Amygdala (tissue), 56 donors: ENCODE measurements at regions not wholly inside any gene's neighbourhood (a gene's known extent, or its start where the extent isn't known, plus 50 kb on each side); places are given as distances from the start of the nearest gene placed in this dataset.
A peak's percentile ranks its signal among the peaks of the same experiment; 100 is the strongest.

Source experiments
- DNase-seq, 56 donors: peaks; one replicate each; lab custom pipeline; 2025; lab: John Stamatoyannopoulos, UW

DNA sequence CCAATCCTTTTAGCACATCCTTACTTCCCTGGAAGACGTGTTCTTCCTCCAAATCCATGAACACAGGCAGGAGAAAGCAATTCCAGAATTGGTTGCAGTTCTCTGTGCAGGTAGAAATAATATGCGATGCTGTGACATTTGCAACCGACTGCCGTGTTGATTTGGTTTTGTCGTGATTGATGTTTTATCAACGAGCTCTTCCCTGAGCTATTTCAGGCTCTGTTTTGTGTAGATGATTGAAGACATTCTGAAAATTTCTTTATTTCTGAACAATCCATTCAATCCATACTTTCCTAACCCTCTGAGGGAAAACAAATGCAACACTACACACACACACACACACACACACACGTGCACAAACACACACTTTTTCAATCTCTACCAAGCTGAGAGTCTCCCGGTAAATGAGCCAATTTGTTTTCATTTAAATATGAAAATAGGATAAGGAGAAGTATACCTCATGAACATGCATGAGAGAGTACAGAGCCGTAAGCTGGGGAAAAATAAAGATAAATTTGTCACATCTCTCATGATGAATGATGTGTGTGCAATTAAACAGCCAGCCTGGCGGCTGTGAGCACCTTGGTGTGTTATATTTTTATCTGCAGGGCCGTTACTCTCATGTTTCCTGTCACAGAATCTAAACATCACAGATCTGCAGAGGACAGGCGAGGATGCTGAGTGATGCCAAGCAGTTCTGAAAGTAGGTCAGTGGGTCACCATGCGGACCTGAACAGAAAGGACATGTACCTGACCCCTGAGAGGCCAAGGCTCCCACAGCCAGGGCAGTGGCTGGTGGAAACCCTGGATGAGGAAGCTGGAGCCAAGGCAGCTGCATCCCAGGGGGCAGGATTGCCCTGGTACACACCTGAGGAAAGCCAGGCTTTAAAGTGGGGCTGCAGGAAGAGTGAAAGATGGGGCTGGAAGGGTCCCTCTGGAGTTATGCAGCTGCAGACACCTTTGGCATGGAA is 64.8 kb downstream of the PDCL3 start:
- no peak for DNase-seq

DNA sequence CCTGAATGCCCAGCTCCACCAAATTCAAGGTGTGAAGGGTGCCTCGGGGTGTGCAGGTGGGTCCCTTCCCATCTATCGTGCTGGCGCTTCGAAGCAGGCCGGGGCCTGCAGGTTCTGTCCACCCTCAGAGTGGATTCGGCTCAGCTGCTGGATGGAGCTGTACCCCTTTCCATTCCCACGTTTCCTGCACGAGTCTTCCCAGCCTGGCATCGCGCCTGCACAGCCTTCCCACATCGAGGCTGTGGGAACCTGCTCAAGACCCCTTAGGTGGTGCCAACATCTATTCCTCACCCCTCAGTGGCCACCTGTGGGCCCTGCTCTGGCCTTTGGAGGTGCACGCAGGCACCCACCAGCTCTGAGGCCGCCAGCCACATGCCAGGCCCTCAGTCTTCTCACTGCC is 65.7 kb downstream of the PDCL3 start:
- no peak for DNase-seq

DNA sequence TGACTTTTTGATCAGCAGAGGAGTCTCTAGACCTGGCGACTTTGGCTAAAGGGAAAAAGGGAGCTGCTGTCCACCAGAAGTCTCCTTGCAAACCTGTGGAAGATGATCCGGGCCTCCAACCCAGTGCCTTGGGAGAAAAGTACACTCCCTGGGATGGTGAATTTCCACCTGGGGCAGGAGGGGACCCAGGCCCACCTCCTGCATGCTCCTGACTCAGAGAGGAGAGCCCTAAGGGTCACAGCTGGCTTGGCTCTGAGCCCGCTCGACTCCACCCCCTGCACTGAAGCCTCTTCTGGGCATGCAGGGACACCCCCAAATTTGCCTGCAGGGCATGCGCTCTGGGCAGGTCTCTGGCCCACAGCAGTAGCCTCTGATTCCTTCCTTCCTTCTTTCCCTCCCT is 66.5 kb downstream of the PDCL3 start:
- no peak for DNase-seq

DNA sequence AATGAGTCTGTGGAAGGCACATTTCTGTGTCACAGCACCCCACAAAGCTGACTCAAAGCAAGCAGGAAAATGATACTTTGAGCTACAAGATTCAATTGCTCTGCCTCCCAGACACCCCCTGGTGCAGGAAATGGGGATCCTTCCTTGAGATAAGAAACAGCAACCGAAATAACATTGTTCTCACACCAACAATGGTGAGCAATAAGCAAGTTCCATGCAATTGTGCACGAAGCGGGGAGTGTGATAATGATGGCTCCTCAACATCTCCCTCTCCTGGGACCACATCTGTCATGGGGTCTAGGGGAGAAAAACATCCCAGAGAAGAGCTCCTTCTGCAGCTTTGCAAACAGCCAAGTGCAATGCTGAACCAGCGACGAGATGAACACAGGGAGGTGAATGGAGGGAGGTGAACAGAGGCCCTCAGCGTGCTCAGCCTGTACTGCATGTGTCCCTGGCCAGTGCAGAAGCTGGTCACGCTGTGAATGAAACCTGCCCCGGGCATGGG is 67.7 kb downstream of the PDCL3 start:
- no peak for DNase-seq

DNA sequence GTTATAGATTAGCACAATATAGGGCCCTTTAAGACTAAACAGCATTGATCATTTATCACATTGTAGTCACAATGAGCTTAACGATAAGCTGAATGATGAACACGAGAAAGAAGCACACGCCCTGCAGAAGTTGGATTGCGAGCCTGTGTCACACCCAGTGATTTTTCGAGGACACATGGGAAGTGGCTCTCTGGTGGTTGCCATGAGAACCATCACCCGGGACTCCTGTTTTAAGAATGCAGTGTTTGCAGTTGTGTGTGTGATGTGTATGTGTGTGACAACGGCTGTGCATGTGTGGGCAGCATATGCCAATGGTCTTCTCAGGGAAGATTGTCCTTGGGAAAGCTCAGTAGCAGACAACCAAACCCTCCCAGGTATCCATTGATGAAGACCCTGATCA is 69.2 kb downstream of the PDCL3 start:
- peak in 2 of 56 donors; percentile 10 to 20 for DNase-seq

DNA sequence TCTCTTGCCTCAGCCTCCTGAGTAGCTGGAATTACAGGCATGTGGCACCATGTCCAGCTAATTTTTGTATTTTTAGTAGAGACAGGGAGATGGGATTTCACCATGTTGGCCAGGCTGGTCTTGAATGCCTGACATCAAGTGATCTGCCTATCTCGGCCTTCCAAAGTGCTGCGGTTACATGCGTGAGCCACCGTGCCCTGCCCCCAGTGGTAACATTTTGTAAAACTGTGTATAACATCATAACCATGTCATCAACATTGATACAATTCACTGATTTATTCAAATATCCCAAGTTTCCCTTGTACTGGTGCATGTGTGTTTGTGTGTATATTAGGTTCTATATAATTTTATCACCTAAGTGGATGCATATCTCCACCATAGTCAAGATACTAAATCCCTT is 70.0 kb downstream of the PDCL3 start:
- DNase-seq: no peak

DNA sequence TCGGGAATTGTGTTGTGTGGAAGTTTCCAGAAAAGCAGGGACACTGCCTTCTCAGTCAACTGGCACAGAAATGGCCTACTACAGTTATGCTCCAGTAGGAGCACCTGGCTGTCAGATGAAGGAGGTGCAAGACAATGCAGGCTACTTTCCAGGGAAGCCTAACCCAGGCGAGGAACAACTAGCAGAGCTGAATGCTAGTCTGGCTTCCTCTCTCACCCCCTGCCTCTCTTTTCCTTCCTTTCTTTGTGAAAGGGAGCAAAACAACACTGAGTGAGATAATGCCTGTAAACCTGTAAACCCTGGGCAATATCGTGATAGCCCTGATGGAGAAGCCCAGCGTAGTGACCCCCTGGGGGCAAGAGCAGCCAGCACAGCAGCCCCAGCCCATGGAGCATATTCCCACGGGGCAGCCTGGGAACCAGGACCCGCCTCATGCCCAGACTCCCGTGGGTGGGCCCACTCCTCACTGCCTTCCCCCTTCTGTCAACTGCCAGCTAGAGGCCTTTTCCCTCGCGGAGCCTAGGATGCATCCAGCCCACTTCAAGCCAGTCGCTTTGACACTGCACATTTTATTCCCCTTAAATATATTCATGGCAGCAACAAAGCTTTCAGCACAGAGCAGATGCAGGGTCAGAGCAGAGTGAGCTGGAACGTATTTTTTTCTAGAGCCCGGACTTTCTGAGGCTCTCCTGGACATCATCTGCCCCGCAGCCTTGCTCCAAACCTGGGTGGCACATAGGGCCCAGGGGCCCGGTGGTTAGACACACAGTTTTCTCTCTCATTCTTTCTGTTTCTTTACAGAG is 77.0 kb downstream of the PDCL3 start:
- DNase-seq: no peak

DNA sequence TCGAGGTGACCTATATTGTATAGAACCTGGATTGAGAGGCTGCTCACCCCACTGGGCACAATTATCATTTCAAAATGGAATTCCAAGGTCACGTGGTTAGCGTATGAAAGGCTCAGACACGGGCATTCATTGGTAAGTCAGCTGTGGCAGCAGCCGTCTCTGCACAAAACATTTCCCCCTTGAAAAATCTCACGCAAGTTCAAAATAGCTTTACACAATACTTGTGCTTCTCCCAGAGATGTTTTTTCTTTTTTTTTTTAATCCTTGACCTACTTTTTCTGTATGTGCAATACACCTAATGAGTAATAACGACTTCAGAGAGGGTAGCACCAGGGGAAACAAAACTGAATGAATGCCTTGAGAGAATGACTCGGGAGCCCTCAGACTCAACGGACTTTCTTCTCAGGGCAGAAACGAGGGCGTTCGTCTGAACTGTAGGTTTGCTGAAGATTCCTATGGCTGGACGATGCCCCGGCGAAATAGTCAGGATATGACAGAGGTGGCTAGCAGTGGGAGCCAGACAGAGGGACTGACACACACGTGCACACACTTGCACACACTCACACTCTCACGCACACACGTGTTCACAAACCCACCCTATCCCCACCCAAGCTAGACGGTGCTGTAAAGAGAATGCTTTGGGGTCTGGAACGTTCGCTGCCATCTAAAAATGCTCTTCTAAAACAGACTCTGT is 77.8 kb downstream of the PDCL3 start:
- no peak for DNase-seq

DNA sequence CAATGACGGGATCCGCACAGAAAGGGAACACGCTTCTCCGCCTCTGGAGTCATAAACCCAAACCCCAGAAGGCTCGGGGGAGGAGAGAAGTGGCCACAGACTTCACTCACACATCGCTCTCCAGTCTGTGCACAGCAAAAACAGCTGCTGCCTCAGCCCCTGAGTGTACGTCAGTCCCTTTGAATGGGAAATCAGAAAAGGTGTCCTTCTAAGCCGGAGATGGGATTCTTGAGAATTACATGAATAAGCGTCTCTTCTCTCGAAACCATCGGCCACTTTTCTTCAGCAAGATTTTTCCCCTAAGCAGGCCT is 78.3 kb downstream of the PDCL3 start:
- DNase-seq: no peak

DNA sequence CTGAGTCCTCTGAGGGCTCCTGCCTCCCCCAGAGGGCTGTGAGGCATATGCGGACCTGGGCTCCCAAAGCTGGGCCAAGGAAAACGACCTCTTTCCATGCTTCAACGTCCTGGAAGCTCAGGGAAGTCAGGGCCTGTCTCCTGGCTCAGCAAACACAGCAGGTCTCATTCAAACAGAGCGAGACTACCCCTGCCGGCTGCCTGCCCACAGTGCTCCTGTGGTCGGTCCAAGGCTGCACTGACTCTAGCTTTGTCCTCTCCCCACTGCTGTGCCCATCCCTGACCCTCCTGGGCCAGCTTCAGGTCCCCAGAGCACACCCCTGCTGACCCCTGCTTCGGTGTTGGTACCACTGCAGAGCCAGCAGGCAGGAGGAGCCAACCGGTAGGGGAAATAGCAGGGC is 79.6 kb downstream of the PDCL3 start:
- no peak for DNase-seq

DNA sequence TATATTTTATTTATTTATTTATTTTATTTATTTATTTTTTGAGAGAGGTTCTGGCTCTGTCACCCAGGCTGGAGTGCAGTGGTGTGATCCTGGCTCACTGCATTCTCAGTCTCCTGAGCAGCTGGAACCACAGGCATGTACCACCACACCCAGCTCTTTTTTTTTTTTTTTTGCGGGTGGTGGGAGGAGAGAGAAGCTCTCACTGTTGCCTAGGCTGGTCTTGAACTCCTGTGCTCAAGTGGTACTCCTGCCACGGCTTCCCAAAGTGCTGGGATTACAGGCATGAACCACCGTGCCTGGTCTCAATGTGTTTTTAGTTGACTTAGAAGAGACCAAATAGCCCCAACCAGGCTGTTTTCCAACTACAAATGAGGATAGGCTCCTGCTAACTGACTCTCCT is 80.7 kb downstream of the PDCL3 start:
- no peak for DNase-seq

DNA sequence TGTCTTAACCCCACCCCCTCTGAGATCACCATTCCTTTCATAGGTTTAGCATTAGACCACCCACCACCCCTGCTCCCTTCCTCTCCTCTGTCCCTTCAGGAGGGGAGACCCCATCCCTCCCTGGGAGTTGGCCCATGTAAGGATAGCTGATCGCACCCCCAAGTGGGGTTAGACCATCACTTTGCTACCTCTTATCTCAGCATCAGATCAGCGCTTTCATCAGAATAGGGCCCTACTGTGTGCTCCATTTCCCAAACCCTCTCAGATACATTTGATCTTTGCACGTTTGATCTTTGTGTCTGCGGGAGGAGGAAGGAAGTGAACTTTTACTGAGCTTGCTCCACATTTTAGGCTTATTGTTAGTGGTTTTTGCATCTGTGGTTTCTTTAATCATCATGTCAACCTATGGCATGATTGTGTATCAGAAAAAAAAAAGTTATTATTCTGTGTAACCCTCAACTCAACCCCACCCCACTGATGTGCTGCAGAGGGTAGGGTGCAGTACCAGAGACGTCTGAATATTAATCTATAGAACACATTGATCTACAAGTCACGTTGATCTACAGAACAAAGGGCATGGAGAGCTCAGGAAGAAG is 81.2 kb downstream of the PDCL3 start:
- no peak for DNase-seq

DNA sequence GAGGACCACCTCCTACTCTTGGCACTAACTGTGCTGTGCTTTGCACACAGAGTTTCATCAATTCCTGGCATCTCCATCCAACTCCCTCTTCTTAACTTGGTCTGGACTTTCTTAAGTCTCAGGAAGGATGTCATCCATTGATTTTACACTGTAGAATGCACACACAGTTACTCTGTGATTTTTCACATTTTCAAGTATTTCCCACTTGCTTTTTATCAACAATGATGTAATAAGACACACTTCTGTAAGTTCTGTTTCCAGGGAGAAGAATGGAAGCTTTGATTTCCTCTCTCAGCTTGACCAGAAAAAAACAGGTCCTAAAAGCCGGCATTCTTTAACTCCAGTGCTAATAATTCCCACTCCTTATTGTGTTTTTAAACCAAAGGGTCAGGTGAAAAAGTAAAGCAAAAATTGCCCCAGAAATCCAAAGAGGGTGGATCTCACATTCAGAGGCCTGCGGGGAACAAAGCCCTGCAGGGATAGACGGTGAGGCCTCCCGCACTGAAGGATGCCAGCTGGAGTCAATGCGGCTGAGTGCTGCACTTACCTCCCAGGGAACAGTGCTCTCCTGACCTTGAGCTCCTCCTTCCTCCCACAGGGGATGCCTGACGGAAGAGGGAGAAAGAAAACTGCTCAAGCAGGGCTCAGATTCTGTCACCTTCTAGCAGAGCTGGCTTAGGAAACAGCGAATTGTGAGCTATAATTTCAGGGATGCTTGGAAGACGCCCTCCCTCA is 83.1 kb downstream of the PDCL3 start:
- no peak for DNase-seq

DNA sequence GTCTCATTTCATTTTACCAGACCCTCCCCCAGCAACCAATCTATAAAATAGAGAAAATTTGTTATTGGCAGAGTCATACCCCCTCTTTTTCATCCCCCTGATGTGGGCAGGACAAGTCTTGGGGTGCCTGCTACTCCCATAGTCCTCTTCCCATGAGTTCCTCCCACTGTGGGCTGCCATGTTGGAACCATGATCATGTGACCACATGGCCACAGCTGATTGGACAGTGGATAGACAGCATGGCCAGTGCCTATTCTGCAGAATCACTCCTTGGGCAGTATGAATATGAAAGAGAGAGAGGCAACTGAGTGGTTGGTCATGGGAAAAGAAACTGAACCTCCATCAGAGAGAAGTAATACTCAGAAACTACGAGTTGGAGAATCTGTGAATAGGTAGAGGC is 84.9 kb downstream of the PDCL3 start:
- no peak for DNase-seq

DNA sequence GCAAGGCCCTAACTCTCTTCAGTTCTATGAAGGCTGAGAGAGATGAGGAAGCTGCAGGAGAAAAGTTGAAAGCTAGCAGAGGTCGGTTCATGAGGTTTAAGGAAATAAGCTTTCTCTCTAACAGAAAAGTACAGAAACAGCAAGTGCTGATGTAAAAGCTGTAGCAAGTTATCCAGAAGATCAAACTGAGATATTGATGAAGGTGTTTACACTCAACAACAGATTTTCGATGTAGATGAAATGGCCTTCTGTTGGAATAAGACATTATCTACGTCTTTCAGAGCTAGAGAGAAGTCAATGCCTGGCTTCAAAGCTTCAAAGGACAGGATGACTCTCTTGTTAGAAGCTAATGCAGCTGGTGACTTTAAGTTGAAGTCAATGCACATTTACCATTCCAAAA is 87.4 kb downstream of the PDCL3 start:
- no peak for DNase-seq

DNA sequence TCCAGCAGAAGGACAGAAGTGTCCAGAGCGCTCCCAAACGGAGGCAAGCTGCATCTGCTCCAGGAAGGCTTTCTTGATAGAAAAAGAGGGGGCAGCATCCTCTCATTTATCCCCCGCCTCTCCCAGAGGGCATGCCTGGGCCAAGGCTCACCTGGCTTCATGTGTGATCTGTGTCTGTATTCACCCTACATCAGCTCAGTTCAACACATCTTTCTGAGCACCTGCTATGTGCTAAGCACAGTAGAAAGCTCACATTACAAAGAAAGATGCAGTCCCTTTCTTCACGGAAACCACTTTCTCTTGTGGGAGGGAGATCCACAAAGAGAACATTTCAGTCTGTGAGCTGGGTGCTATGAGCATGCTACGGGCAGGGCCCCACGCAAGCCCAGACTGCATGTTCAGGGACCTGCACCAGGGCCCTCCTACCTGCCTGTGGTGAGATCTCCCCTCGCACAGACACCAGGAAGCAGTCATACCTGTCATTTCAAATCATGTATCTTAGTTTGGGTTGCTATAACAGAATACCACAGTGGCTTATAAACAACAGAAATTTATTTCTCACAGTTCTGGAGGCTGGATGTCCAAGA is 90.7 kb downstream of the PDCL3 start:
- DNase-seq: no peak

DNA sequence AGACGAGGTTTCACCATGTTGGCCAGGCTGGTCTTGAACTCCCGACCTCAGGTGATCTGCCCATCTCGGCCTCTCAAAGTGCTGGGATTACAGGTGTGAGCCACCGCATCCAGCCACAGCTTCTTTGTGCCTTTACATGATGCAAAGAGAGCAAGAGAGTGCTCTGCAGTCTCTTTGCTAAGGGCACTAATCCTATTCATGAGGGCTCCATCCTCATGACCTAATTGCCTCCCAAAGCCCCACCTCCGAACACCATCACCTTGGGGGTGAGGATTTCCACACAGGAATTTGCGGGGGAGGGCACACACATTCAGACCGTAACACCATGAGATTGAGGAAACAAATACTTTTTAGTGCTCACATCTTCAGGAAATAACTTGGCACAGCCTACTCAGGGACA is 91.8 kb downstream of the PDCL3 start:
- DNase-seq: no peak

DNA sequence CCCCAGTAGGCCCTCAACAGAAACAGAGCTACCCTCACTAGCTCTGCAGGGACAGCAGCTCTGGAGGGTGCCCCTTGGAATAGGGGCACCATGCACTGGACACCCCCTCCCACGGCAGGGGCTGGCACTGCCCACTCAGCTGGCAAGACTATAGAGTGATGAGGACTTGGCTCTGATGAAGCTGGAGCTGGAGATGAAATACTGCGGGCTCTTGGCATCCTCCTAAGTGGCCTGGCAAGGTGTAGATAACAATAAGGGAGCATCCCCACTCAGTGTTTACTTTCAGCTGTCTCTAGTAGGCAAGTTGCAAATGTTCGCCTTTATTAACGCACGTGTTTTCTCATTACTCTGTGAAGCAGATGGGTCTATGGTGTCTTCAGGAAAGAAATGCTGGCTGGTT is 92.7 kb downstream of the PDCL3 start:
- DNase-seq: no peak

DNA sequence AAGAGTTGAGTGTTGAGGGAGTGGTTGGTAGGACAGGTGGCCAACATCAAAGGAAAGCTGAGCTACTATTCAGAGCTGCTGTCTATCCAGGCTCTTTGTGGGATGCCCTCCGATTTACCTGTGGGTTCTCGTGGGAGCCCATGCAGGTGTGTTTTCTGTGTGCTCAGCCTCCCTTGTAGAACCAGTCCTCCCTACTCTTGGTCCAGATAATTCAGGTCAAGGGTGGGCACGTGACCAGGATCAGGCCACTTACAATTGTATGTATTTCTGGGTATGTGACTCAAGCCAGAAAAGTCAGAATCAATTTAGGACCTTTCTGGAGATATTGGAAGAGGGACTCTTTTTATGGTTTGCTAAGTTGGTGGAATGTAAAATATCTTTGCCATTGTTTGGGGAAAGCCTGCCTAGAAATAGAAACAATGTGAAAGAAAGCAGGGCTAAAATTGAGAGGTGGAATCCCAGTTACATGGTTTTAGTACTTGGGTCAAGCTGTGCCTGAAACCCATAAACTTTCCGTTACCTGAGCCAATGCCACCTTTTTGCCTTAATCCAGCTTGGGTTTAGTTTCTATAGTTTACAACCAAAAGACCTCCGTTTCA is 93.2 kb downstream of the PDCL3 start:
- no peak for DNase-seq
